ENCODE measurements at regions not wholly inside any gene's neighbourhood (a gene's known extent, or its start where the extent isn't known, plus 50 kb on each side); places are given as distances from the start of the nearest gene placed in this dataset.

DNA sequence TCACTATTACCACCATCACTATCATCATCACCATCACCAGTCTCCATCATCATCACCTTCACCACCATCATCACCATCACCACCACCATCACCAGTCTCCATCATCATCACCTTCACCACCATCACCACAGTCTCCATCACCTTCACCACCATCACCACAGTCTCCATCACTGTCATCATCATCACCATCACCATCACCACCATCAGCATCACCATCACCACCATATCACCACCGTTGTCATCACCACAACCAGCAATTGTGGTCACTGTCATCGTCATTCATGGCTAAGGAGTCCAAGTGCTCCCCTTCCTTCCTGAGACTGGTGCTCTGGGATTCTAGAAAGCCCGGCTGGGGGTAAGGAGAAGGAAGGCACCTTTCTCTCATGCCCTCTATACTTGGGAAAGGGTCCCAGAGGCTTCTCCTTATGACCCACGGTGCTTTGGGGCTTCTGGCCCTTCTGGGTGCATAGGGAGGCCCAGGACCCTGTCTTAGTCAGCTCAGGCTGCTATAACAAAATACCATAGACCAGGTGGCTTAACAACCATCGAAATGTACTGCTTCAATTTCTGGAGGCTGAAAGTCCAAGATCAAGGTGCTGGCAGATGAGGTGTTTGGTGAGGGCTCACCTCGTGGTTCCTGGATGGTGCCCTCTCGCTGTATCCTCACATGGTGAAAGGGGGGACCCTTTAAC lies 93.4 kb upstream of the GSE1 start:
- H3K27ac ChIP-seq, result no peak overlapping the region
- H3K4me1 ChIP-seq (ENCODE audit: insufficient read depth), result peaks cover 20% of the 10 kb centered on the region
- H2AFZ ChIP-seq, result no peak overlapping the region
- H3K9me2 ChIP-seq (ENCODE audit: insufficient read depth), result no peaks in the 10 kb centered on the region
- no peak overlapping the region for H3K4me3 ChIP-seq
- TF ChIP-seq EZH2phosphoT487 (IDR thresholded peaks at IDR 0.05; ENCODE audit: insufficient read depth, low read depth) (no peak), EZH2 (IDR thresholded peaks at IDR 0.05; ENCODE audit: insufficient read depth, poor library complexity, severe bottlenecking) (no peak)
- no peaks in the 10 kb centered on the region for H3K27me3 ChIP-seq (replicated peaks; ENCODE audit: insufficient read depth)
- 0 out of 2 replicates have a peak, but pooled peaks cover 1% of the 10 kb centered on the region for H3F3A ChIP-seq (ENCODE audit: insufficient read depth)
- no peak for DNase-seq
- H3K4me2 ChIP-seq (ENCODE audit: unreplicated experiment), result no peak overlapping the region
- WGBS, 2 experiments (ENCODE audit: low coverage in 1 of 2, low lambda C conversion rate in 2 of 2, missing lambda C conversion rate in 2 of 2), result 94 to 99% methylated on average over 7 of the region's 7 CpGs
- H4K20me1 ChIP-seq (ENCODE audit: insufficient read depth), result no peaks in the 10 kb centered on the region
- H3K79me2 ChIP-seq (ENCODE audit: insufficient read depth), result 0 out of 2 replicates have a peak, but pooled peaks cover 9% of the 10 kb centered on the region
- H3K9me3 ChIP-seq (ENCODE audit: low read depth), result no peaks in the 10 kb centered on the region
- in situ Hi-C loops (cut with MboI), result no loop called here
- H3K36me3 ChIP-seq (ENCODE audit: low read depth), result no peaks in the 10 kb centered on the region
- H3K9ac ChIP-seq, result no peak overlapping the region

DNA sequence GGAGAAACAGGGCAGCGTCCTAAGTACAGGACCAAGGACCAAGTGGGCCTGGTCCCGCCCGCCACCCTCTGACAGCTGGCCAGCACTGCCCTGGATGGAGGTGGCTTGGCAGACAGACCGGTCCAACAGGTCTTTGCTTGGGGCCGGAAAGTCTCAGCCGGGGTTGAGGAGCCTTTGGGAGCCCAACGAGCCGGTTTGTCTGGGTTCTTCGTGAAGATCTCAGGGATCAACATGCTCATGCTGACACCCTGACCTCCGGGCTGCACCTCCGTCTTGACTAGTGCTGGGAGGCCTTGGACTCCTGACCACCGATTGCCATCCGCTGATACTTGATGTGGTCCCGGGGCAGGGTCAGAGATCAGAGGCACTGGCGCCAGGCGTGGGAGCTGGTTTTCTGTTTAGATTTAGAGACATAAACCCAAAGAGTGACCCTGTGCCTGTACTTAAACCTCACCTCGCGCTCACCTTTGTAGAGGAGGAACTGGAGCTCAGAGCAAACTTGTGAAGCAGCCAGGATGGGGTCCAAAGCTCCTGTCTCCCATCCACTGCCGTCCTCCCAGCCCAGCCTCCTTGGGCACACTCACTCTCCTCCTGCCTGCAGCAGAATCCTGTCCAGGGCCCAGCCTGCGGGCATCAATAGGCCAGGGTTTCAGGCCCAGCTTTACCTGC lies 92.1 kb upstream of the GSE1 start:
- no peak for DNase-seq
- H3F3A ChIP-seq (ENCODE audit: insufficient read depth), result no peaks in the 10 kb centered on the region
- no peaks in the 10 kb centered on the region for H3K27me3 ChIP-seq (replicated peaks; ENCODE audit: insufficient read depth)
- H3K9me3 ChIP-seq (ENCODE audit: low read depth), result no peaks in the 10 kb centered on the region
- 94 to 95% methylated on average over 19 to 20 of the region's 20 CpGs for WGBS, 2 experiments (ENCODE audit: low coverage in 1 of 2, low lambda C conversion rate in 2 of 2, missing lambda C conversion rate in 2 of 2)
- H3K79me2 ChIP-seq (ENCODE audit: insufficient read depth), result 0 out of 2 replicates have a peak, but pooled peaks cover 9% of the 10 kb centered on the region
- no peak for TF ChIP-seq EZH2 (IDR thresholded peaks at IDR 0.05; ENCODE audit: insufficient read depth, poor library complexity, severe bottlenecking)
- no peak for TF ChIP-seq EZH2phosphoT487 (IDR thresholded peaks at IDR 0.05; ENCODE audit: insufficient read depth, low read depth)
- H3K4me1 ChIP-seq (ENCODE audit: insufficient read depth), result peaks cover 7% of the 10 kb centered on the region; the same call in 1 of the 2 replicates
- no peak overlapping the region for H3K4me2 ChIP-seq (ENCODE audit: unreplicated experiment)
- no peak overlapping the region for H2AFZ ChIP-seq
- H4K20me1 ChIP-seq (ENCODE audit: insufficient read depth), result no peaks in the 10 kb centered on the region
- H3K36me3 ChIP-seq (ENCODE audit: low read depth), result no peaks in the 10 kb centered on the region
- no peak overlapping the region for H3K27ac ChIP-seq
- in situ Hi-C loops (cut with MboI), result no loop called here
- H3K9ac ChIP-seq, result no peak overlapping the region
- H3K9me2 ChIP-seq (ENCODE audit: insufficient read depth), result no peaks in the 10 kb centered on the region
- no peak overlapping the region for H3K4me3 ChIP-seq

DNA sequence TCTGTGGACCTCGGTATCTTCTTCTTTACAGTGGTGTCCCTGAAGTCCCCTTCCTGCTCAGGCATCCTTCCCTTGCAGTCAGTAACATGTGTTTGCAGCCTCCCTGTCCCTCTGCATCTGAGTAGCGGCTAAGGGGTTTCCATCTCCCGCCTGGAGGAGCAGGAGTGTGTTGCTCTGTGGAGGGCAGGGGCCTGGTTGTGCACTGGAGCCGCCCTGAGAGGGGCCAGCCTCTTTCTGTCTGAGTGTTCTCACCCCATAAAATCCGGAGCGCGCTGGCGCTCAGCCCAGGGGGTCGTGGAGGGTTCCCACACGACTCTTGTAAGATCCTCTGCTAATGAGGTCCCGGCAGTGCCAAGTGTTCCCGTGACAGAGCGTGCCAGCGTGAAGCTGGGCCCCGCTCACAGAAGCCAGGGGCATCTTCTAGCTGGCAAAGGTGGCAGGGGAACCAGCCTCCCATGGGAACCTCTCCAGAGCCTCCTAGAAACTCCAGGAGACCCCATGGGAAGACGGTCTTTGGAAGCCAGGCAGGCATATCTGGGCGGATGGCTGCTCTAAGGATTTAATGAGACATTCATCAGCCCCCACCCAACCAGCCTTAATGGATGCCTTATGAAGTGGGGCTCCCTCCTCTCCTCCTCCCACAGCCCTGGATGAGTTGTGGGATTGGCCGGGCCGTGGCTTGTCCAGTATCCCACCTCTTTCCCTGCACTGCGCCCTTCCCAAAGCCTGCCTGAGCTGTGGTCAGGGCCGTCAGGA lies 91.4 kb upstream of the GSE1 start:
- Histone ChIP-seq H3K79me2 (ENCODE audit: insufficient read depth) (0 out of 2 replicates have a peak, but pooled peaks cover 9% of the 10 kb centered on the region), H3K27me3 (replicated peaks; ENCODE audit: insufficient read depth) (no peaks in the 10 kb centered on the region), H2AFZ (no peak overlapping the region), H3K4me3 (no peak overlapping the region), H4K20me1 (ENCODE audit: insufficient read depth) (no peaks in the 10 kb centered on the region), H3K36me3 (ENCODE audit: low read depth) (no peaks in the 10 kb centered on the region), H3K9me2 (ENCODE audit: insufficient read depth) (no peaks in the 10 kb centered on the region), H3F3A (ENCODE audit: insufficient read depth) (no peaks in the 10 kb centered on the region), H3K9ac (no peak overlapping the region), H3K4me2 (ENCODE audit: unreplicated experiment) (no peak overlapping the region), H3K9me3 (ENCODE audit: low read depth) (no peaks in the 10 kb centered on the region), H3K27ac (no peak overlapping the region), H3K4me1 (ENCODE audit: insufficient read depth) (no peaks in the 10 kb centered on the region)
- 82 to 84% methylated on average over 17 to 21 of the region's 21 CpGs for WGBS, 2 experiments (ENCODE audit: low coverage in 1 of 2, low lambda C conversion rate in 2 of 2, missing lambda C conversion rate in 2 of 2)
- no peak for DNase-seq
- in situ Hi-C loops (cut with MboI), result no loop called here
- TF ChIP-seq EZH2 (IDR thresholded peaks at IDR 0.05; ENCODE audit: insufficient read depth, poor library complexity, severe bottlenecking), result no peak
- TF ChIP-seq EZH2phosphoT487 (IDR thresholded peaks at IDR 0.05; ENCODE audit: insufficient read depth, low read depth), result no peak

DNA sequence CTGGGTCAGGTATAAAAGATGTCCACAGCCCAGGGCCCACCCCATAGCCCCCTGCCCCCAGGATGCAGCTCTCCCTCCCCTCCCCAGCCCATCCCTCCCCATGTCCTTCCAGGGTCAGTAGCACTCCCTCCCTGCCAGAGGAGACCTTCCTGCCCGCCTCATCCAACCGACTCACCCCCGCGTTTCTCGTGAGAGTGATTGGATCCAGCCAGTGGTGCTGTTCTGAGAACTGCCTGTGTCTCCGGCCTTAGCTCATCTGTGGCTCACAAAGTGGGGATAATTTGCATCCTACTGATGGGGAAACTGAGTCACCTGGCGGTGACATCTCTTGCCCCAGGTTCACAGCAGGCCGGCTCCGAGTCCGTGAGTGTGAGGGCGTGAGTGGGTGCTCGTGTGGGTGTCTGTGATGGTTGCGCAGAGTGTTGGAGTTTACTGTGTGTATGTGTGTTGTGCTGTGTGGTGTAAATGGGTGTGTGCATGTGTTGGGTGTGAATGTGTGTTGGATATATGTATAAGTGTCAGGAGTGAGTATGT lies 90.7 kb upstream of the GSE1 start:
- H3F3A ChIP-seq (ENCODE audit: insufficient read depth), result no peaks in the 10 kb centered on the region
- no peaks in the 10 kb centered on the region for H3K4me1 ChIP-seq (ENCODE audit: insufficient read depth)
- no peak overlapping the region for H3K4me3 ChIP-seq
- 95 to 97% methylated on average over 13 of the region's 13 CpGs for WGBS, 2 experiments (ENCODE audit: low coverage in 1 of 2, low lambda C conversion rate in 2 of 2, missing lambda C conversion rate in 2 of 2)
- H3K27me3 ChIP-seq (replicated peaks; ENCODE audit: insufficient read depth), result no peaks in the 10 kb centered on the region
- H3K79me2 ChIP-seq (ENCODE audit: insufficient read depth), result 0 out of 2 replicates have a peak, but pooled peaks cover 9% of the 10 kb centered on the region
- H3K9ac ChIP-seq, result no peak overlapping the region
- TF ChIP-seq EZH2phosphoT487 (IDR thresholded peaks at IDR 0.05; ENCODE audit: insufficient read depth, low read depth) (no peak), EZH2 (IDR thresholded peaks at IDR 0.05; ENCODE audit: insufficient read depth, poor library complexity, severe bottlenecking) (no peak)
- H3K27ac ChIP-seq, result no peak overlapping the region
- in situ Hi-C loops (cut with MboI), result no loop called here
- DNase-seq, result no peak
- no peak overlapping the region for H3K4me2 ChIP-seq (ENCODE audit: unreplicated experiment)
- no peaks in the 10 kb centered on the region for H3K9me2 ChIP-seq (ENCODE audit: insufficient read depth)
- H4K20me1 ChIP-seq (ENCODE audit: insufficient read depth), result no peaks in the 10 kb centered on the region
- no peak overlapping the region for H2AFZ ChIP-seq
- H3K9me3 ChIP-seq (ENCODE audit: low read depth), result no peaks in the 10 kb centered on the region
- no peaks in the 10 kb centered on the region for H3K36me3 ChIP-seq (ENCODE audit: low read depth)
